ENCODE measurements at regions not wholly inside any gene's neighbourhood (a gene's known extent, or its start where the extent isn't known, plus 50 kb on each side); places are given as distances from the start of the nearest gene placed in this dataset.

GRCh38 chr3:6097556-6097955, 763.4 kb upstream of the GRM7 start:
- TF ChIP-seq CTCF (conservative IDR thresholded peaks at IDR 0.05; ENCODE audit: low read length): no peak
- no peak for TF ChIP-seq EZH2phosphoT487 (IDR thresholded peaks at IDR 0.05; ENCODE audit: borderline replicate concordance, low read depth, low read length)

All from OCI-LY7 (cell line).